ENCODE measurements at regions not wholly inside any gene's neighbourhood (a gene's known extent, or its start where the extent isn't known, plus 50 kb on each side); places are given as distances from the start of the nearest gene placed in this dataset.

DNA sequence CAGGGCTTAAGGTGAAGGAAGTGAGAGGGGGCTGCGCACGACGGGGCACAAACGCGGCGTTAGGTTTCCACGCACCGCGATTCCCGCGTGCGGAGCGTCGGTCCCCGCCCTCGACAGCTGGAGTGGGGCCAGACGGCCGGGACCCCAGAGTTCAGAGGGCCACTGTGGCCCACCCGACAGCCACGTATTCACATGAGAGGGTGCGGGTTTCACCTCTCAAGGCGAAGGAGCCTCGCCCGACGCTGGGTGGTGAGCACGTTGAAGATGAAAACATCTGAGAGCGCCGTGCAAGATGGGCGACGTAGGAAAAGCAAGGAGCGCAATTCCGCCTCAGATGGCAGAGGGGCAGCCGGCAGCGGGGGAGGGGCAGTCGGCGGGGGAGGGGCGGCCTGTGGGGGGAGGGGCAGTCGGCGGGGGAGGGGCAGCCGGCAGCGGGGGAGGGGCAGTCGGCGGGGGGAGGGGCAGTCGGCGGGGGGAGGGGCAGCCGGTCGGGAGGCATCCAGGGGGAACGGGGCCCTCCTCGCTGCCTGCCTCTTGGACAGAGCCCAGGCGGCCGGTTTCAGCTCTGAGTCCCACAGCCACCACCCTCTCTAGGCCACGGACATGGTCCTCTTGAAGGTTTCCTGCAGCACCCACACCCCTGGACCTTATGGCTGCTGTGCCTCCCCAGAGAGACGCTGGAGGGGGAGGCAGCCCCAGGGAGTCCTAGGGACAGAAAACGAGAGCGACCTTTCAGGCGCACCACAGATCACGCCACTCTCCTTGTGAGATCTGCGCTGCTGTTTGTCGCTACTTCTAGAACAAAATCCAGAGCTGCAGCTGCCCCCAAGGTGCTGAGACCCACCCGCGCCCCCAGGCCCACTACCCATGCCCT lies 113.7 kb downstream of the DLL1 start:
- H3K4me3 ChIP-seq (ENCODE audit: low read depth, low read length), result no peak overlapping the region
- no peak for DNase-seq (ENCODE audit: low read depth)
- TF ChIP-seq, protein P1, sequence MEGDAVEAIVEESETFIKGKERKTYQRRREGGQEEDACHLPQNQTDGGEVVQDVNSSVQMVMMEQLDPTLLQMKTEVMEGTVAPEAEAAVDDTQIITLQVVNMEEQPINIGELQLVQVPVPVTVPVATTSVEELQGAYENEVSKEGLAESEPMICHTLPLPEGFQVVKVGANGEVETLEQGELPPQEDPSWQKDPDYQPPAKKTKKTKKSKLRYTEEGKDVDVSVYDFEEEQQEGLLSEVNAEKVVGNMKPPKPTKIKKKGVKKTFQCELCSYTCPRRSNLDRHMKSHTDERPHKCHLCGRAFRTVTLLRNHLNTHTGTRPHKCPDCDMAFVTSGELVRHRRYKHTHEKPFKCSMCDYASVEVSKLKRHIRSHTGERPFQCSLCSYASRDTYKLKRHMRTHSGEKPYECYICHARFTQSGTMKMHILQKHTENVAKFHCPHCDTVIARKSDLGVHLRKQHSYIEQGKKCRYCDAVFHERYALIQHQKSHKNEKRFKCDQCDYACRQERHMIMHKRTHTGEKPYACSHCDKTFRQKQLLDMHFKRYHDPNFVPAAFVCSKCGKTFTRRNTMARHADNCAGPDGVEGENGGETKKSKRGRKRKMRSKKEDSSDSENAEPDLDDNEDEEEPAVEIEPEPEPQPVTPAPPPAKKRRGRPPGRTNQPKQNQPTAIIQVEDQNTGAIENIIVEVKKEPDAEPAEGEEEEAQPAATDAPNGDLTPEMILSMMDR (IDR thresholded peaks at IDR 0.05; ENCODE audit: insufficient read depth, low read length), result no peak

DNA sequence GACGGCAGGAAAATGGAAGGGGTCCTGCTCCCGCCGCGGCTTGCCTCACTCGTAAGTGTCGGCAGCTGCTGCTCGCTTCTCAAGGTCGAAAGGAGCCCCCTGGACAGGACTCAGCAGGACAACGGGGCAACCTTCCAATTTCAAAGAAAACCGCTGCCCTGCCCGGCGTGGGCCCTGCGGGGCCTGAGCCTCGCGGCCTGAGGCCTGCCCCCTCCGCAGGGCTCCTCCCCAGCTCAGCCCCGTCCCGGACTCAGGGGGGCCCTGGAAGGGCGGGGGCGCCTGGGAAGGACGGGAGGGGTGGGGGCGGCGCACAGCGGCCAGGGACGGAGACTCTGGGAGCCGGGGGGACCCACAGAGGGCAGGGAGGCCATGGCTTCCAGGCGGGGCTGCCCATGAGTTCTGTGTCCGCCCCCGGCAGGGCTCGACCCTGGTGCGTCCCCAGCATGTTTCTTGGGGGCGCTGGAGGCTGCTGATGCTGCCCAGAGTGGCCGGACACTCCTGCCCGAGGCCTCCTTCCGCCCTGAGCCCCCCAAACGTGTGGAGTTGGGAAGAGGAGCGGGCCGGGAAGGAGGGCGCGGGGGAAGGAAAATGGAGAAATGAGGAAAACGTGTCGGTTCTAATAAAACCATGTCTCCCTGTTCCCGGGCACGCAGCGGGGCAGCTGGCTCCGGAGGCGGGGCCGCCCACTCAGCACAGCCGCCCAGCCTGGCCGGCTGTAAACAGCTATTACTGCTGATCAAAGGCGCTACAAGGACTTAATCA lies 114.6 kb downstream of the DLL1 start:
- TF ChIP-seq, protein P1 (IDR thresholded peaks at IDR 0.05; ENCODE audit: insufficient read depth, low read length), result no peak
- no peak overlapping the region for H3K4me3 ChIP-seq (ENCODE audit: low read depth, low read length)
- no peak for DNase-seq (ENCODE audit: low read depth)

DNA sequence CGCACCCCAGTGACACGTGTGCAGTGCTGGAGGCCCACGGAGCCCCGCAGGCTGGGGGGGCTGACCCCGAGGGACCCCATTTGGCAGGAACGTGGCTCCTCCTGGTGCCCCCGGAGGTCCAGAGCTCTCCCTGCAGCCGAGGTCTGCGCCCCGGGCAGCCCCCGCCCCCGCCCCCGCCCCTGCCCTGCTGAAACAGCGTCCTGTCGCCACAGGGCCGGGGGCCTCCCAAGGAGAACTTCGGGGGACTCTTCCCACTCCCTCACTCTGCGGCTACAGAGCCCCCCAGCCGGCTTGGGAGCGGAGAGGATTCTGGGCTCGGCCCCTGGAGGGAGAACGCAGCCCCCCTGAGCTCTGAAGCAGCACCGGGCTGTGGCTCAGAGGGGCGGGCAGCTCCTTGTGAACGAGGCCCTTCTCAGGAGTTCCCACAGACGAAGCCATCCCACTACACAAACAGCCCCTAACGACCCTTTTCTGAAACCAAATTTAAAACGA lies 115.2 kb downstream of the DLL1 start:
- H3K4me3 ChIP-seq (ENCODE audit: low read depth, low read length), result no peak overlapping the region
- TF ChIP-seq, protein P1 (IDR thresholded peaks at IDR 0.05; ENCODE audit: insufficient read depth, low read length), result no peak
- DNase-seq (ENCODE audit: low read depth), result no peak

DNA sequence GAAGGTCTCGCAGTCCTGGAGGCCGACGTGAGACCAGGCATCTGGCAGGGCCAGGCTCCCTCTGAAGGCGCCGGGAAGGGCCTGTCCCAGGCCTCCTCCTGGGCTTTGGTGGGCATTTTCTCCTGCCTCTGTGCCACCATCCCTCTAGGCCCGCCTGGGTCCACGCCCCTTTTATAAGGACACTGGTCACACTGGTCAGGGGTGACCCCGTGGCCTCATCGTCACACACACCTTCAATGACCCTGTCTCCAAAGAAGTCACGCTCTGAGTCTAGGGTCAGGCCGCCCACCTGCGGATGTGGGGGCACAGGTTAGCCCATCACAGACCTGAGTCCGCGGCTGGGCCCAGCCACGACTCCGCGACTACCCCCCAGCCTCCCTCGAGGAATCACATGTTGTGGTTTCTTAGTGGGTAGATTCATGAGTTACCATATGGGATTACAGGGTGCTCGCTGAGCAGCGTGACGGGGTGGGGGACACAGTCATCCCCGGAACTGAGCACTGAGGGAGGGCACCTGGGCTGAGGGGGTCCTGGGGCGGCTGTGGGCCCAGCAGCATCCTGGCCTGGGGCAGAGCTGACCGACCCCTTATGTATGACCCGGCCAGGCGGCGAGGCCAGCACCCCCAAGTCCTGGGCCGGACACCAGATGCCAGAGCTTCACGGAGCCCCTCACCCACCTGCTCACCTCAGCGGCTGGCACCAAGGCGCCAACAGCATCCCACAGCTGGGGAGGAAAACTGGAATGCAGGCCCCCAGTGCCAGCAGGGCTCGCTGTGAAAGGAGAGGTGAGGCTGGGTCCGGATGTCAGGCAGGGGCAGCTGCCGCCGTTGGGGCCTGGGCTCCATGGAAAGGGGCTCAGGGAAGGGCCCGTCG lies 115.9 kb downstream of the DLL1 start:
- TF ChIP-seq, protein P1 (IDR thresholded peaks at IDR 0.05; ENCODE audit: insufficient read depth, low read length), result no peak
- DNase-seq (ENCODE audit: low read depth), result no peak
- H3K4me3 ChIP-seq (ENCODE audit: low read depth, low read length), result no peak overlapping the region

DNA sequence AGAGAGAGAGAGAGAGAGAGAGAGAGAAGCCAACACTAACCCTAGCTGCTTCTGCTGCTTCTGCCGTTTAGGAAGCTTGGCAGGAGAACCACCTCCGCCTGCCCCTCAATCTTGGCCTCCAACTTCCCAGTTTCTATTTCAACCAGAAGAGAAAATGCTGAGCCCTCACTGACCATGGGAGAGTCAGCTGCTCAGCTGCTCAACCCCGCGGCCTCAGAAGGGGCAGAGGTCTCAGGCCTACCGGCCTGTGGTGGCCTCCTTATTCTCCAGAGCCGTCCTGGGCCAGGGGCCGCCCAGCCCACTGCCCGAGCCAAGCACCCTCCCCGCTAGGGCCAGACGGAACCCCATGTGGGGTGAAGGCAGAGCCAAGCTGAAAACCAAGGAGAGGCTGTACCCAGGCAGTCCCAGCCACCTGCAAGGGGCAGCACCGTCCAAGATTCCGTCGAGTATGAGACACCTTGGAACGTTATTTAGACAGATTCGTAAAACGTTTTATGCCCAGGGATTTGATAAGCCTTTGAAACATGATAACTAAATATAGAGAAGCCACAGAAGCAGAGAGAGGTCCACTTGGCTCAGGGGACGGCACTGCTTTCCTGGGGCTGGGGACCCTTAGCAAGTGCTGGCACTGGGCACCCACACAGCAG lies 116.6 kb downstream of the DLL1 start:
- DNase-seq (ENCODE audit: low read depth), result no peak
- H3K4me3 ChIP-seq (ENCODE audit: low read depth, low read length), result no peak overlapping the region
- TF ChIP-seq, protein P1 (IDR thresholded peaks at IDR 0.05; ENCODE audit: insufficient read depth, low read length), result no peak
